ENCODE measurements at regions not wholly inside any gene's neighbourhood (a gene's known extent, or its start where the extent isn't known, plus 50 kb on each side); places are given as distances from the start of the nearest gene placed in this dataset.

DNA sequence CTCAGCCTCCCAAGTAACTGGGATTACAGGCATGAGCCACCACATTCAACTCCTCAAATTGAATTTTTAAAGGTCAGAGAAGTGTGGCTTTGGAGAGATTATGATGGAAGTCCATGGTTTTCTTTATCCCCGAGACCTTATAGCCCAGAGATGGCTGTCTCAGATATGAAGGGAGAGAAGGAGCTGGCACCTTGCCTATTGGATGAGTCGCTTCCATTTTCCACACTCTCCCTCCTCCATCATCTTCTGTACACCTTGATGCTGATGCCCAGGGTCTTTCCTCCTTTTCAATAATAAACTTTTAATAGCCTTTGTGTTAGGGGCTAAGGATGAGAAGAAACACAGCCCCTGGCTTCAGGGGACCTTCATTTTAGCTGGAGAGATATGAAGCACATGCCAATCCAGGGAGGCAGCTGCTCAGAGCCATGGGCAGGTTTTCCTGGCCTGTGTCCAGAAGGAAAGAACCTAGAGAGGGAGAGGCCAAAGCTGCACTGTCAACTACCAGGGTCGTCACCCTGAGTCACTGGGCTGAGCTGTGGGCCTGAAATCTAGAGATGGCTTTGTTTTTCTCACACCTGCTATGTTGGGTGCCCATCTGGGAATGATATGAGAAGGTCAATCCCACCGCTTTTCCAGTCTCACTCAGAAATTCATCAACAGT is 146.0 kb upstream of the SERTAD2 start:
- H3K27ac ChIP-seq = no peak overlapping the region
- DNase-seq = no peak
- intact Hi-C loops (cut with DNase I; ENCODE audit: low total_unique reads) = no loop called here
- TF ChIP-seq, protein P1, sequence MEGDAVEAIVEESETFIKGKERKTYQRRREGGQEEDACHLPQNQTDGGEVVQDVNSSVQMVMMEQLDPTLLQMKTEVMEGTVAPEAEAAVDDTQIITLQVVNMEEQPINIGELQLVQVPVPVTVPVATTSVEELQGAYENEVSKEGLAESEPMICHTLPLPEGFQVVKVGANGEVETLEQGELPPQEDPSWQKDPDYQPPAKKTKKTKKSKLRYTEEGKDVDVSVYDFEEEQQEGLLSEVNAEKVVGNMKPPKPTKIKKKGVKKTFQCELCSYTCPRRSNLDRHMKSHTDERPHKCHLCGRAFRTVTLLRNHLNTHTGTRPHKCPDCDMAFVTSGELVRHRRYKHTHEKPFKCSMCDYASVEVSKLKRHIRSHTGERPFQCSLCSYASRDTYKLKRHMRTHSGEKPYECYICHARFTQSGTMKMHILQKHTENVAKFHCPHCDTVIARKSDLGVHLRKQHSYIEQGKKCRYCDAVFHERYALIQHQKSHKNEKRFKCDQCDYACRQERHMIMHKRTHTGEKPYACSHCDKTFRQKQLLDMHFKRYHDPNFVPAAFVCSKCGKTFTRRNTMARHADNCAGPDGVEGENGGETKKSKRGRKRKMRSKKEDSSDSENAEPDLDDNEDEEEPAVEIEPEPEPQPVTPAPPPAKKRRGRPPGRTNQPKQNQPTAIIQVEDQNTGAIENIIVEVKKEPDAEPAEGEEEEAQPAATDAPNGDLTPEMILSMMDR (IDR thresholded peaks at IDR 0.05) = no peak
- no peak for TF ChIP-seq POLR2A (IDR thresholded peaks at IDR 0.05)
- no peaks in the 10 kb centered on the region for H3K36me3 ChIP-seq
- no peaks in the 10 kb centered on the region for H3K9me3 ChIP-seq
- no peaks in the 10 kb centered on the region for H3K4me1 ChIP-seq
- no peaks in the 10 kb centered on the region for H3K27me3 ChIP-seq
- H3K4me3 ChIP-seq = no peak overlapping the region

DNA sequence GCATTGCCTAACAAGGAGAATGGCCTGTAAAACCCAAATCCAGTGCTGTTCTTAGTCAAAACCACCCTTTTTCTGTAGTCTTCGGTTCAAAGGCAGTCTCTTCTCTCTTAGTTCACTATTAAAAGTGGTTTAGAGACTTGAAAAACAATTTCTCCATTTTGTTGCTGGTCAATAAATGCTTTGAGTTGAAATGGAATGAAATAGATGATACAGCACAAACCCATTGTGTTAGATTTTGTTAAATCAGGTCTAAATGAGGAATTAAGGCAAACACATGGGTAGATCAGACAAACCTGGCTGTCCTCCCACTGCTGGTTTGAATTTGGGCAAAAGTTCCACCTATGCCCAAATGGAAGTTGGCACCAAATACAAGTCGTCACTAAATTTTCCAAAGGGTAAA is 150.1 kb upstream of the SERTAD2 start:
- no peak for DNase-seq
- no peaks in the 10 kb centered on the region for H3K9me3 ChIP-seq
- no peaks in the 10 kb centered on the region for H3K36me3 ChIP-seq
- no peak overlapping the region for H3K27ac ChIP-seq
- TF ChIP-seq, protein P1 (IDR thresholded peaks at IDR 0.05) = no peak
- TF ChIP-seq POLR2A (IDR thresholded peaks at IDR 0.05) = no peak
- intact Hi-C loops (cut with DNase I; ENCODE audit: low total_unique reads) = no loop called here
- H3K4me1 ChIP-seq = no peaks in the 10 kb centered on the region
- no peaks in the 10 kb centered on the region for H3K27me3 ChIP-seq
- no peak overlapping the region for H3K4me3 ChIP-seq

DNA sequence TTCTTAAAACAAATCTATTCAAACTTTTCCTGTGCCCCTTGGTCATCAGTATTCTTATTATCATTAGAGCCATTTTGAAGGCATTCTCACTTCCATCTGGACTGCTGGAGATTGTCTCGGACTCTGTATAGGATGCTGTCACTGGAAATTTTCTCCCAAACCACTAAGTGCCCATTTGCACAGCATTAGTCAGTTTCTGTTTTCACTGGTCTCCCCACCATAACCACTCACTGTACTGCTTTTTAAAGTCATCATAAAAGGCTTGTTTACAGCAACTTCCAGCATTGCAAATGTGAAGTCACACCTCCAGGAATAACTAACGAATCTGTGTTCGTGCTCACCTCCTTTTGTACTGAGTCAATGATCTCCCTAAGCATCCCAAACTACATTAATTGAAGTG is 150.9 kb upstream of the SERTAD2 start:
- intact Hi-C loops (cut with DNase I; ENCODE audit: low total_unique reads) = no loop called here
- TF ChIP-seq, protein P1 (IDR thresholded peaks at IDR 0.05) = no peak
- TF ChIP-seq POLR2A (IDR thresholded peaks at IDR 0.05) = no peak
- Histone ChIP-seq H3K4me1 (no peaks in the 10 kb centered on the region), H3K27me3 (no peaks in the 10 kb centered on the region), H3K4me3 (no peak overlapping the region), H3K9me3 (no peaks in the 10 kb centered on the region), H3K27ac (no peak overlapping the region), H3K36me3 (no peaks in the 10 kb centered on the region)
- DNase-seq = no peak

DNA sequence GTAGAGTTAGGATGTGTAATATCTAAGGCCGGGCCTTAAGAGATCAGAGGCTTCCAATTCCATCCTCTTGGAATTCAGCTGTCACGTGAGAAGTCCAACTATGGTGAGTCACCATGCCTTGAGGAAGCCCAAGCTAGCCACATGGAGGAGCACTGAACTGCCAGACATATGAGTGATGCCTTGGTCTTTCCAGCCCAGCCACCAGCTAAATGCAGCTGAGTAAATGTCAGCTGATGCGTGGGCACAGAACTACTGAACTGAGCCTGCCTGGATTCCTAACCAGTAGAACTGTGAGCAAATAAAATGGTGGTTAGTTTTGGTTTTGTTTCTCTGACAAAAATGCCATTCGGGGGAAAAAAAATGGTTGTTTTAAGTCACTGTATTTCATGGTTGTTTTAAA is 153.7 kb upstream of the SERTAD2 start:
- TF ChIP-seq POLR2A (IDR thresholded peaks at IDR 0.05) = no peak
- TF ChIP-seq, protein P1 (IDR thresholded peaks at IDR 0.05) = no peak
- intact Hi-C loops (cut with DNase I; ENCODE audit: low total_unique reads) = no loop called here
- no peaks in the 10 kb centered on the region for H3K36me3 ChIP-seq
- H3K4me3 ChIP-seq = no peak overlapping the region
- no peaks in the 10 kb centered on the region for H3K9me3 ChIP-seq
- no peaks in the 10 kb centered on the region for H3K27me3 ChIP-seq
- no peaks in the 10 kb centered on the region for H3K4me1 ChIP-seq
- H3K27ac ChIP-seq = no peak overlapping the region
- DNase-seq = no peak

DNA sequence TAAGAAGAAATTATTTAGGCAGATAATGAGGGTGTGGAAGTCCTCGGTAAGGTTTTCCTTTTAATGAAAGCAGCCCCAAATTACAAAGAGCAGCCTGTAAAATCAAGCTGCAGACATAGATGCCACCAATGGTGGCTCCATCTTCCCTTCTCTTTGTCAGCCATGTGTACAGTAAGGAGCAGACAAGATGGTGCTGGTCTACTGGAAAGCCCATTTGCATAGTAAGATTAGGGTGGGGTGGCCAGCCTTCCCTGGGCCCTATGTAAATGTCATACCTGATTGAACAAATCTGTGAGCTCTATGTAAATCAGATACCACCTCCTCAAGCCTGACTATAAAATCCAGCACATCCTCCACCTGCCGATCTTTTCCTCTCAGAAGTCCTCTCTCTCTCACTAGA is 154.4 kb upstream of the SERTAD2 start:
- intact Hi-C loops (cut with DNase I; ENCODE audit: low total_unique reads) = no loop called here
- H3K27ac ChIP-seq = no peak overlapping the region
- no peaks in the 10 kb centered on the region for H3K4me1 ChIP-seq
- H3K9me3 ChIP-seq = no peaks in the 10 kb centered on the region
- no peak overlapping the region for H3K4me3 ChIP-seq
- no peaks in the 10 kb centered on the region for H3K36me3 ChIP-seq
- TF ChIP-seq, protein P1 (IDR thresholded peaks at IDR 0.05) = no peak
- TF ChIP-seq POLR2A (IDR thresholded peaks at IDR 0.05) = no peak
- no peaks in the 10 kb centered on the region for H3K27me3 ChIP-seq
- DNase-seq = no peak
